ENCODE measurements at regions not wholly inside any gene's neighbourhood (a gene's known extent, or its start where the extent isn't known, plus 50 kb on each side); places are given as distances from the start of the nearest gene placed in this dataset.

GRCh38 chr11:70776914-70777532 is 378.7 kb downstream of the CTTN start:
- peaks cover 0 to 2% of the 10 kb centered on the region in 2 donors for H3K4me1 Mint-ChIP-seq (ENCODE audit: low read depth in 2 of 2)
- no peak overlapping the region for H3K27ac Mint-ChIP-seq
- no peak overlapping the region for H3K4me3 Mint-ChIP-seq
- DNase-seq (ENCODE audit: low spot score) (no peak), ATAC-seq (no peak)
- no peaks in the 10 kb centered on the region for H3K9me3 Mint-ChIP-seq
- H3K36me3 Mint-ChIP-seq: no peaks in the 10 kb centered on the region
- H3K27me3 Mint-ChIP-seq: peaks cover 10 to 12% of the 10 kb centered on the region in 2 donors

- DNase-seq (ENCODE audit: low spot score) (no peak), ATAC-seq (no peak)
- no peaks in the 10 kb centered on the region for H3K36me3 Mint-ChIP-seq
- no peak overlapping the region for H3K4me3 Mint-ChIP-seq
- H3K9me3 Mint-ChIP-seq: no peaks in the 10 kb centered on the region
- peaks cover 0 to 2% of the 10 kb centered on the region in 2 donors for H3K4me1 Mint-ChIP-seq (ENCODE audit: low read depth in 2 of 2)
- peaks cover 8 to 12% of the 10 kb centered on the region in 2 donors for H3K27me3 Mint-ChIP-seq
- H3K27ac Mint-ChIP-seq: no peak overlapping the region
These were observed 380.6 kb downstream of the CTTN start for GRCh38 chr11:70778883-70779282.

GRCh38 chr11:70779433-70780245 is 381.3 kb downstream of the CTTN start:
- ATAC-seq: no peak

GRCh38 chr11:70780246-70780535 is 381.9 kb downstream of the CTTN start:
- Mint-ChIP-seq H3K4me3 (no peak overlapping the region), H3K36me3 (no peaks in the 10 kb centered on the region), H3K27ac (no peak overlapping the region), H3K9me3 (no peaks in the 10 kb centered on the region), H3K4me1 (ENCODE audit: low read depth in 2 of 2) (no peaks in the 10 kb centered on the region), H3K27me3 (peaks cover 6 to 12% of the 10 kb centered on the region in 2 donors)
- ATAC-seq (no peak), DNase-seq (ENCODE audit: low spot score) (no peak)

More at GRCh38 chr11:70779433-70780245, 381.3 kb downstream of the CTTN start:
- no peak for DNase-seq (ENCODE audit: low spot score)
- Mint-ChIP-seq H3K27ac (no peak overlapping the region), H3K27me3 (peaks cover 6 to 12% of the 10 kb centered on the region in 2 donors), H3K4me1 (ENCODE audit: low read depth in 2 of 2) (no peaks in the 10 kb centered on the region), H3K36me3 (no peaks in the 10 kb centered on the region), H3K9me3 (no peaks in the 10 kb centered on the region), H3K4me3 (no peak overlapping the region)

- Mint-ChIP-seq H3K4me3 (no peak overlapping the region), H3K27ac (no peak overlapping the region), H3K36me3 (no peaks in the 10 kb centered on the region), H3K9me3 (no peaks in the 10 kb centered on the region), H3K4me1 (ENCODE audit: low read depth in 2 of 2) (no peaks in the 10 kb centered on the region), H3K27me3 (peaks cover under 1 to 3% of the 10 kb centered on the region in 2 donors)
- ATAC-seq (no peak), DNase-seq (ENCODE audit: low spot score) (no peak)
These were observed 384.1 kb downstream of the CTTN start for GRCh38 chr11:70782401-70782913.

DNA sequence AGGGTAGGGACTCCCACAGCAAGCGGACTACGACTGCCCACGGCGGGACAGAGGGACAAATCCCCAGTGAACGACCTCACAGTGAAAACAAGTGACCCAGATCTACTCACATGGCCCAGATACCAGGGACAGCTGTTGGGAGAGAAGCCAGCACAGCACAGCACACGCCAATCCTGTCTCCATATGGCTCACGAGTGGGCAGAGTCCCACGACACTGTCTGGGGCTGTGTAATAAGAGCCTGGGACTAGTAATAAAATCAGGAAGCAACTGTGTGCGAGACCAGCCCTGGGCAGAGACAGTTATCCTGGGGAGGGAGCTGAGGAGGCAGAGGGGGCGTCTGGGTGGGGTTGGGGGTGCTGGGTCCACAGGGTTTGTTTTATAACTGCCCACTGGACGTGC is 385.0 kb downstream of the CTTN start:
- Mint-ChIP-seq H3K27ac (no peak overlapping the region), H3K27me3 (peaks cover 0 to 2% of the 10 kb centered on the region in 2 donors), H3K4me1 (ENCODE audit: low read depth in 2 of 2) (no peaks in the 10 kb centered on the region), H3K36me3 (no peaks in the 10 kb centered on the region), H3K4me3 (no peak overlapping the region), H3K9me3 (no peaks in the 10 kb centered on the region)
- ATAC-seq: no peak
- DNase-seq (ENCODE audit: low spot score): no peak

- H3K9me3 Mint-ChIP-seq: no peaks in the 10 kb centered on the region
- no peak overlapping the region for H3K27ac Mint-ChIP-seq
- H3K27me3 Mint-ChIP-seq: no peaks in the 10 kb centered on the region
- no peaks in the 10 kb centered on the region for H3K4me1 Mint-ChIP-seq (ENCODE audit: low read depth in 2 of 2)
- no peak overlapping the region for H3K4me3 Mint-ChIP-seq
- no peaks in the 10 kb centered on the region for H3K36me3 Mint-ChIP-seq
- DNase-seq (ENCODE audit: low spot score) (no peak), ATAC-seq (no peak)
These were observed 385.5 kb downstream of the CTTN start for GRCh38 chr11:70783821-70784220.

DNA sequence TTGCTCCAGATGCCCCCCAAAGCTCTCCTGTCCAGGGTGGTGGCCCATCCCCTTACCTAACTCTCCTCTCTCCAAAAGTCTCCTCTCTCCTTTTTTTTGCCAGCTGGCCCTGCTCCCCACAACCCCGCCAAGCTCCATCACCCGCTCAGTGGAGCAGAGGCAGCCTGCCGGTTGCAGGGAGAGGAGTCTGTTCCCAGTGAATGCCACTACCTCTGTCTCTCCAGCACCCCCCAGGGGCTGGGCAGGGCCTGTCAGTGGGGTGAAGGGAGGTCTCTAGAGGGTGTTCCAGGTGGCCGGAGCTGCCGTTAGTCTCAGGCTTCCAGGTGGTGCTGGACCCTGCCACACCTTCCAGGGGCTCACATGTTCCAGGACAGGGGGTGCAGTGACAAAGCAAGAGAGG is 387.0 kb downstream of the CTTN start:
- Mint-ChIP-seq H3K4me1 (ENCODE audit: low read depth in 2 of 2) (no peaks in the 10 kb centered on the region), H3K9me3 (no peaks in the 10 kb centered on the region), H3K4me3 (no peak overlapping the region), H3K27ac (no peak overlapping the region), H3K36me3 (no peaks in the 10 kb centered on the region), H3K27me3 (no peaks in the 10 kb centered on the region)
- no peak for DNase-seq (ENCODE audit: low spot score)
- no peak for ATAC-seq

GRCh38 chr11:70786021-70786665 is 387.8 kb downstream of the CTTN start:
- ATAC-seq: no peak
- no peaks in the 10 kb centered on the region for H3K9me3 Mint-ChIP-seq
- H3K36me3 Mint-ChIP-seq: no peaks in the 10 kb centered on the region
- no peaks in the 10 kb centered on the region for H3K4me1 Mint-ChIP-seq (ENCODE audit: low read depth in 2 of 2)
- H3K27ac Mint-ChIP-seq: no peak overlapping the region
- DNase-seq (ENCODE audit: low spot score): no peak
- H3K27me3 Mint-ChIP-seq: no peaks in the 10 kb centered on the region
- no peak overlapping the region for H3K4me3 Mint-ChIP-seq

DNA sequence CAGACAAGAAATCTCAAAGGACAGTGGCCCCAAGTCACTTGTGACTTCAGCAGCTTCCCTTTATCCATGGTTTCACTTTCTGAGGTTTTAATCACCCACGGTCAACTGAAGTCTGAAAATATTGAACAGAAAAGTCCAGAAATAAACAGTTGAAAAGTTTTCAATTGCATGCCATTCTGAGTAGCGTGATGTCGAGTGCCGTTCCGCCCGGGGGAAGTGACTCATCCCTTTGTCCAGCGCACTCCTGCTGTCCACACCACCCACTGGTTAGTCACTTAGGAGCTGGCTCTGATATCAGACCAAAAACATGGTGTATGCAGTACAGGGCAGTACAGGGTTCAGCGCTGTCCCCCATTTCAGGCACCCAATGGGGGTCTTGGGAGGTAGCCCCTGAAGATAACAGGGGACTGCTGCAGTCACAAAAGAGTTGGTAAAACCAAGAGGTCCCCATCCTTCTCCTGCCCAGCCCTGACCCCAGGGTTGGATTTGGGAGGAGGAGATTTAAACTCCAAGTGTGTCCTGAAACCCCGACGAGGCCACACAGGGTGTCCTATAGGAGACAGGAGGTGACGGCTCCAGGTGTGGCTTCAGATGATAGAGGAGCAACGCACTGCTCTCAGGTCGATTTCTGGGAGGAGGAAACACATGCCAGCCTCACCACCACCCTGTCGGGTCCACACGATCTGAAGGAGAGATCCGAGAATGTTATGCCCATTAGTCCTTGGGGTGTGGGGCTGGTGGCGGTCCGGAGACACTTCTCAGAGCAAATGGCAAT is 390.1 kb downstream of the CTTN start:
- Mint-ChIP-seq H3K27ac (no peak overlapping the region), H3K9me3 (peaks cover 8% of the 10 kb centered on the region), H3K27me3 (peaks cover 0 to 3% of the 10 kb centered on the region in 2 donors), H3K36me3 (peaks cover 10% of the 10 kb centered on the region), H3K4me1 (ENCODE audit: low read depth in 2 of 2) (no peaks in the 10 kb centered on the region), H3K4me3 (no peak overlapping the region)
- ATAC-seq (no peak), DNase-seq (ENCODE audit: low spot score) (no peak)

- DNase-seq (ENCODE audit: low spot score) (no peak), ATAC-seq (no peak)
- no peaks in the 10 kb centered on the region for H3K4me1 Mint-ChIP-seq (ENCODE audit: low read depth in 2 of 2)
- H3K36me3 Mint-ChIP-seq: peaks cover 13% of the 10 kb centered on the region
- peaks cover 11% of the 10 kb centered on the region for H3K9me3 Mint-ChIP-seq
- peaks cover 0 to 4% of the 10 kb centered on the region in 2 donors for H3K27me3 Mint-ChIP-seq
- H3K4me3 Mint-ChIP-seq: no peak overlapping the region
- H3K27ac Mint-ChIP-seq: no peak overlapping the region
These were observed 392.5 kb downstream of the CTTN start for GRCh38 chr11:70790671-70791300.

GRCh38 chr11:70796648-70797227 is 398.4 kb downstream of the CTTN start:
- Mint-ChIP-seq H3K36me3 (peaks cover 12% of the 10 kb centered on the region), H3K9me3 (peaks cover 10% of the 10 kb centered on the region), H3K27ac (no peak overlapping the region), H3K27me3 (peaks cover 0 to 4% of the 10 kb centered on the region in 2 donors), H3K4me3 (no peak overlapping the region), H3K4me1 (ENCODE audit: low read depth in 2 of 2) (no peaks in the 10 kb centered on the region)
- DNase-seq (ENCODE audit: low spot score) (no peak), ATAC-seq (peak in 1 of 2 donors; percentile 13)

- Mint-ChIP-seq H3K27ac (no peak overlapping the region), H3K4me1 (ENCODE audit: low read depth in 2 of 2) (no peaks in the 10 kb centered on the region), H3K27me3 (peaks cover 2 to 3% of the 10 kb centered on the region in 2 donors), H3K36me3 (peaks cover 4% of the 10 kb centered on the region), H3K9me3 (peaks cover 4% of the 10 kb centered on the region), H3K4me3 (no peak overlapping the region)
- ATAC-seq (no peak), DNase-seq (ENCODE audit: low spot score) (no peak)
These were observed 400.0 kb downstream of the CTTN start for GRCh38 chr11:70798296-70798695.

Measured in natural killer cell treated with Interleukin-12 subunit alpha and Interleukin-12 subunit beta and Interleukin-15 and Interleukin-18, amount 100 ng/mL, for 72 hours (primary cell).